Esophagus squamous epithelium (tissue), 4 donors: ENCODE measurements at regions not wholly inside any gene's neighbourhood (a gene's known extent, or its start where the extent isn't known, plus 50 kb on each side); places are given as distances from the start of the nearest gene placed in this dataset.

Source experiments
- CTCF ChIP-seq, 6 experiments: fragments of 450-650 bp in 4 of 6; fragments of 200-600 bp in 2 of 6; sonication (generic) in 2 of 6; IDR thresholded peaks; one replicate each; pipeline ENCODE4 v1.5.1; 2016 to 2019; ENCODE audit warnings: antibody characterized with exemption in 6 of 6, mild to moderate bottlenecking in 4 of 6, moderate library complexity in 4 of 6
- POLR2A ChIP-seq, 4 donors: fragments of 450-650 bp; IDR thresholded peaks; one replicate each; pipeline ENCODE4 v1.6.1; 2017; ENCODE audit warnings: antibody characterized with exemption in 4 of 4, mild to moderate bottlenecking in 4 of 4, moderate library complexity in 3 of 4

- TF ChIP-seq POLR2A (IDR thresholded peaks at IDR 0.05) (no peak), CTCF (IDR thresholded peaks at IDR 0.05) (no peak)
Observed at GRCh38 chr4:159447296-159447695, 344.4 kb downstream of the RAPGEF2 start.
